IMR-90 (cell line): ENCODE measurements at regions not wholly inside any gene's neighbourhood (a gene's known extent, or its start where the extent isn't known, plus 50 kb on each side); places are given as distances from the start of the nearest gene placed in this dataset.

Experiments used
- ATAC-seq: fragments of 200-7000 bp; cut with Tn5 transposase; 2 replicates; pipeline ENCODE4 v1.9.1; 2020; ENCODE audit warnings: low read depth, mild to moderate bottlenecking, moderate library complexity
- BruUV-seq: library from RNA; stranded (reverse); fragments of 400-500 nt; replicated peaks from 2 replicates; lab custom pipeline; 2021; lab: Mats Ljungman, UMichigan
- CTCF ChIA-PET: fragments of 300-600 bp; formaldehyde crosslinking; extraction: SDS; loops from one replicate; lab custom pipeline; 2021; ENCODE audit warnings: antibody characterized with exemption; lab: Yijun Ruan, JAX
- POLR2A ChIA-PET: fragments of 300-600 bp; sonication (Branson Sonifier 250); formaldehyde crosslinking; loops from one replicate; lab custom pipeline; 2022; ENCODE audit warnings: antibody characterized with exemption; ENCODE audit not compliant: unreplicated experiment; lab: Charles Lee
- DNase-seq: peaks from one replicate; pipeline ENCODE4 v3.0.0; 2013
- H2AFZ ChIP-seq: replicated peaks from 2 replicates; pipeline ENCODE3; 2013; ENCODE audit warnings: low read length, mild to moderate bottlenecking; ENCODE audit not compliant: poor library complexity
- H2AK5ac ChIP-seq: 2 replicates; pipeline ENCODE4 v1.6.1; 2013; ENCODE audit warnings: low read depth, low read length, inconsistent platforms
- H2AK9ac ChIP-seq: replicated peaks from 2 replicates; pipeline ENCODE3; 2013; ENCODE audit warnings: mild to moderate bottlenecking, low read depth, low read length, moderate library complexity; ENCODE audit not compliant: poor library complexity
- H2BK120ac ChIP-seq: 2 replicates; pipeline ENCODE4 v1.6.1; 2013; ENCODE audit warnings: low read depth, low read length, inconsistent platforms
- H2BK15ac ChIP-seq: 3 replicates; pipeline ENCODE4 v1.6.1; 2013; ENCODE audit warnings: low read depth, low read length, inconsistent platforms
- H2BK20ac ChIP-seq: 2 replicates; pipeline ENCODE4 v1.6.1; 2013; ENCODE audit warnings: low read depth, mild to moderate bottlenecking, inconsistent platforms, low read length, moderate library complexity
- H2BK5ac ChIP-seq: 2 replicates; pipeline ENCODE4 v1.6.1; 2013; ENCODE audit warnings: mild to moderate bottlenecking, low read depth, low read length, inconsistent platforms; ENCODE audit not compliant: poor library complexity, severe bottlenecking
- H3K14ac ChIP-seq: replicated peaks from 2 replicates; pipeline ENCODE4 v1.6.1; 2013; ENCODE audit warnings: low read depth, low read length, inconsistent platforms
- H3K18ac ChIP-seq: 2 replicates; pipeline ENCODE4 v1.6.1; 2013; ENCODE audit warnings: low read depth, low read length, control low read depth
- H3K23ac ChIP-seq: 2 replicates; pipeline ENCODE4 v1.6.1; 2013; ENCODE audit warnings: low read depth, low read length, inconsistent platforms
- H3K27ac ChIP-seq: 2 replicates; pipeline ENCODE4 v1.5.1; 2013; ENCODE audit warnings: mild to moderate bottlenecking, control low read depth, low read length; ENCODE audit not compliant: insufficient read depth
- H3K27me3 ChIP-seq: 2 replicates; pipeline ENCODE4 v1.6.1; 2013; ENCODE audit warnings: low read length; ENCODE audit not compliant: control insufficient read depth, insufficient read depth
- H3K36me3 ChIP-seq: 2 replicates; pipeline ENCODE4 v1.6.1; 2013; ENCODE audit warnings: low read length, mixed read lengths; ENCODE audit not compliant: control insufficient read depth, insufficient read depth
- H3K4ac ChIP-seq: 2 replicates; pipeline ENCODE4 v1.6.1; 2013; ENCODE audit warnings: low read depth, low read length, inconsistent platforms
- H3K4me1 ChIP-seq: 2 replicates; pipeline ENCODE4 v1.6.1; 2013; ENCODE audit warnings: low read length, mixed read lengths; ENCODE audit not compliant: control insufficient read depth, insufficient read depth
- H3K4me2 ChIP-seq: 2 replicates; pipeline ENCODE4 v1.6.1; 2013; ENCODE audit warnings: low read depth, mild to moderate bottlenecking, control low read depth, low read length, moderate library complexity
- H3K4me3 ChIP-seq: 2 replicates; pipeline ENCODE4 v1.5.1; 2013; ENCODE audit warnings: low read depth, mild to moderate bottlenecking, control low read depth, low read length, moderate library complexity; ENCODE audit not compliant: insufficient read depth
- H3K56ac ChIP-seq: 2 replicates; pipeline ENCODE4 v1.6.1; 2013; ENCODE audit warnings: low read length, inconsistent platforms; ENCODE audit not compliant: insufficient read depth; ENCODE audit errors: extremely low read depth
- H3K79me1 ChIP-seq, 2 experiments: 2 replicates each; pipeline ENCODE4 v1.6.1; 2013; ENCODE audit warnings: low read length in 2 of 2, inconsistent platforms in 1 of 2, low read depth in 1 of 2
- H3K9ac ChIP-seq: 2 replicates; pipeline ENCODE4 v1.6.1; 2013; ENCODE audit warnings: low read depth, low read length, control low read depth
- H3K9me1 ChIP-seq: 2 replicates; pipeline ENCODE4 v1.6.1; 2013; ENCODE audit warnings: low read length, inconsistent platforms; ENCODE audit not compliant: insufficient read depth
- H3K9me3 ChIP-seq: 2 replicates; pipeline ENCODE4 v1.6.1; 2013; ENCODE audit warnings: low read length; ENCODE audit not compliant: control insufficient read depth, insufficient read depth
- H4K20me1 ChIP-seq: 2 replicates; pipeline ENCODE4 v1.6.1; 2013; ENCODE audit warnings: low read length, inconsistent platforms; ENCODE audit not compliant: insufficient read depth
- H4K5ac ChIP-seq: 2 replicates; pipeline ENCODE4 v1.6.1; 2013; ENCODE audit warnings: mild to moderate bottlenecking, low read depth, low read length, control low read depth
- H4K8ac ChIP-seq, 2 experiments: 2 replicates each; pipeline ENCODE4 v1.6.1; 2013; ENCODE audit warnings: low read depth in 2 of 2, low read length in 2 of 2, control low read depth in 1 of 2, inconsistent platforms in 1 of 2
- H4K91ac ChIP-seq: 2 replicates; pipeline ENCODE4 v1.6.1; 2013; ENCODE audit warnings: low read depth, low read length, inconsistent platforms; ENCODE audit not compliant: insufficient read depth
- MAZ ChIP-seq: IDR thresholded peaks from 2 replicates; pipeline ENCODE4 v1.6.1; 2012; ENCODE audit warnings: low read depth, mild to moderate bottlenecking, low read length, improper control_type of control experiment, moderate library complexity, borderline replicate concordance
- MXI1 ChIP-seq: IDR thresholded peaks from 2 replicates; pipeline ENCODE4 v1.6.1; 2012; ENCODE audit warnings: low read depth, mild to moderate bottlenecking, low read length, moderate library complexity, borderline replicate concordance
- SMC3 ChIP-seq: fragments of 150-350 bp; IDR thresholded peaks from 2 replicates; pipeline ENCODE4 v1.6.1; 2016; ENCODE audit warnings: low read depth, mild to moderate bottlenecking, antibody characterized with exemption, low read length, moderate library complexity
- USF2 ChIP-seq: fragments of 150-350 bp; IDR thresholded peaks from 2 replicates; pipeline ENCODE4 v1.6.1; 2017; ENCODE audit warnings: mild to moderate bottlenecking, antibody characterized with exemption, low read length, low read depth
- WGBS, 2 experiments: methylation state at CpG; one replicate each; pipeline versions ENCODE4 v1.1.5 to v1.1.7; 2013; ENCODE audit warnings: missing lambda C conversion rate in 2 of 2; ENCODE audit not compliant: insufficient read length in 1 of 2; ENCODE audit errors: extremely low coverage in 2 of 2; 5-methylcytosine and 5-hydroxymethylcytosine counted together
- dilution Hi-C: fragments of 300-500 bp; cut with HindIII; formaldehyde crosslinking; loops from one replicate; pipeline ENCODE4 v1.14.3; 2018; ENCODE audit warnings: low sequenced_read_pairs; ENCODE audit not compliant: unreplicated experiment
- in situ Hi-C: fragments of 300-500 bp; cut with MboI; formaldehyde crosslinking; loops from 3 replicates; pipeline ENCODE4 v1.14.3; 2019; ENCODE audit warnings: low sequenced_read_pairs, inconsistent platforms, mixed read lengths
- intact Hi-C: fragments of 100-400 bp; cut with micrococcal nuclease; formaldehyde crosslinking; loops from 2 replicates; pipeline ENCODE4 v1.10.0; 2022

- Histone ChIP-seq H2BK15ac (no peak overlapping the region), H3K79me1 (no peaks in the 10 kb centered on the region), H3K23ac (no peak overlapping the region), H3K36me3 (no peaks in the 10 kb centered on the region), H2BK5ac (no peak overlapping the region), H3K18ac (no peak overlapping the region), H3K27me3 (no peaks in the 10 kb centered on the region), H3K4me3 (no peak overlapping the region), H3K4me1 (no peaks in the 10 kb centered on the region), H2AK9ac (no peak overlapping the region), H3K4me2 (no peak overlapping the region), H3K14ac (no peak overlapping the region), H3K27ac (no peak overlapping the region), H3K4ac (no peak overlapping the region), H4K8ac (no peak overlapping the region), H2AK5ac (no peak overlapping the region), H2BK120ac (no peak overlapping the region), H4K20me1 (no peaks in the 10 kb centered on the region), H4K91ac (no peak overlapping the region), H3K9me3 (peaks cover 40% of the 10 kb centered on the region), H2BK20ac (no peak overlapping the region), H3K56ac (no peak overlapping the region), H2AFZ (no peak overlapping the region), H3K9ac (no peak overlapping the region), H3K9me1 (no peaks in the 10 kb centered on the region), H4K5ac (no peak overlapping the region)
- no peak for ATAC-seq
- no CpG with 5 or more reads among the region's 4 CpGs for WGBS, 2 experiments
- BruUV-seq, result no TSS peak
- dilution Hi-C loops, result no loop called here
- intact Hi-C loops, result no loop called here
- in situ Hi-C loops, result no loop called here
- no peak for DNase-seq
- no peak for TF ChIP-seq MXI1
- TF ChIP-seq USF2, result no peak
- TF ChIP-seq MAZ, result no peak
- no peak for TF ChIP-seq SMC3
- POLR2A ChIA-PET, result no interaction called here
- CTCF ChIA-PET, result no interaction called here
Observed at GRCh38 chr2:15827001-15827400, 113.3 kb upstream of the MYCN start.
